ENCODE measurements at regions not wholly inside any gene's neighbourhood (a gene's known extent, or its start where the extent isn't known, plus 50 kb on each side); places are given as distances from the start of the nearest gene placed in this dataset.

DNA sequence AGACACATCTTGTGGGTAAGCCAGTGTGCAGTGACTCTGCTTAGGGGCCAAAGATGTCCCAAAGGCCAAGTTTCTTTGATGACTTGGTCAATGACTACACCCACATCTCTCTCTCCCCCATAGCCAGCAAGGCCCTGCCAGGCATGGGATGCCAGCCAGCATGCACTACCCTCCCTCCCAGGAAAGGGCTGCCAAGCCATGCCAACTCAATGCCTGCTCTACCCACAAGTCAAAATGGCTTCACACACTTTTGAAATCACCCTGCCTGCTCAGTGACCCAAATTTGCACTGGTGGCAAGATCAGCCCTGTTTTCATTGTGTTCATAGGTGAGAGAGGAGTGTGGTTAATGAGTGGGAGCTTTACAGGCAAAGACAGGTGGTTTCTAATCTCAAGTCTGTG is 112.5 kb downstream of the MATN1 start:
- no peak for DNase-seq (ENCODE audit: low read depth in 4 of 4, low spot score in 1 of 4)

DNA sequence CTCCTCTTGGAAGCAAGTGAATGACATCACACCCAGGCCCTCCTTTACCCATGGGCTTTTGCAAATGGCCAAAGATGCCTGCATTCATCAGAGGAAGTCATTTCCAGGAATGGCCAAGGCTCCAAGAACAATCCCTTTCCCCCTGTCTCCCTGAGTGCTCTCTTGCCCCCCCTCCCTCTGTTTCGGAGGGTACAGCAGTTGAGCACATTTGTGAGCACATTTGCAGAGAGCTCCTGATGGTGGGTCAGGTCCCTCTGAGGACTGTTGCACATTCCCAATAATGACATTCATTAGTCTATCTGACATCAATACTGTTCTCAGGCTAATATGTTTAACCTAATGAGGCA is 113.4 kb downstream of the MATN1 start:
- DNase-seq (ENCODE audit: low read depth in 4 of 4, low spot score in 1 of 4), result no peak

DNA sequence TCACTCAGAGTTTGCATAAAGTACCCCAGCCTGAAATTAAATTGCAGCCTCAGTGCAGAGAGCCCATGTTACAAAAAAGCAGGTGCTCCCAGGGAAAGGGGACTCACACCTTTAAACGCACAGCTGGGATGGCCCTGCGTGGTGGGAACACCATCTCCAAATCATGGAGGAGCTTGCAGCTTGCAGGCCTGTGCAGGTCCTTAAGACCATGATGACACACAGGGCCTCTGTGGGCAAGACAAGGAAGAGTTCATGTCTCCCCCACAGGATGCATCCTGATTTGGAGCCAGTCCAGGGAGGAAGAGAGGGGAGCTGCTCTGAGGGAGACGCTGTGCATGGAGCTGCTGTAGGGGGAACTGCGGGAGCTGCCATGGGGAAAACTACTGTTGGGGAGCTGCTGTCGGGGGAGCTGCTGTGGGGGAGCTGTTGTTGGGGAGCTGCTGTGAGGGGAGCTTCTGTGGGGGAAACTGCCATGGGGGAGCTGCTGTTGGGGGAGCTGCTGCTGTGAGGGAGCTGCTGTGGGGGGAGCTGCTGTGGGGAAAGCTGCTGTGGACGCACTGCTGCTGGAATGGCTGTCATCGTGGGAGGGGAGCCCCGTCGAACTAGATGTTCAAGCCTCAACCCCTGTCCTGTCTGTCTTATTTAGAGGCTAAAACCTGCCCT is 113.9 kb downstream of the MATN1 start:
- DNase-seq (ENCODE audit: low read depth in 4 of 4, low spot score in 1 of 4), result no peak

DNA sequence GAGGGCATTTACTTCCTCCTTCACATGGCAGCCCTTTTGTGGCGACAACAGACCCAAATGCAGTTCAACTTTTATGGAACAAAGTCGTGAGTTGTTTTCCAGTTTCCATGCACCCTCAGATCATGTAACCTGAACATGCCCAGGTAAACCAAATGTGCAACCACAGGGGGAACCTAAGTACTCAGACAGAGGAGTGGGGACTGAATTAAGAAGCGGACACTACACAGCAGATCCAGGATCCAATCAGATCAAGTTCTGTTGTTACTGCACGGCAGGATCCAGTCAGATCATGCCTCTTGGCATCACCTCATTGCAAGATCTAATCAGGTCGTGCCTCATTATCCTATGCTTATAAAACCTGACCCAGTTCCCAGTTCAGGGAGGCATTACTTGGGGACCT is 115.7 kb downstream of the MATN1 start:
- DNase-seq (ENCODE audit: low read depth in 4 of 4, low spot score in 1 of 4), result no peak

DNA sequence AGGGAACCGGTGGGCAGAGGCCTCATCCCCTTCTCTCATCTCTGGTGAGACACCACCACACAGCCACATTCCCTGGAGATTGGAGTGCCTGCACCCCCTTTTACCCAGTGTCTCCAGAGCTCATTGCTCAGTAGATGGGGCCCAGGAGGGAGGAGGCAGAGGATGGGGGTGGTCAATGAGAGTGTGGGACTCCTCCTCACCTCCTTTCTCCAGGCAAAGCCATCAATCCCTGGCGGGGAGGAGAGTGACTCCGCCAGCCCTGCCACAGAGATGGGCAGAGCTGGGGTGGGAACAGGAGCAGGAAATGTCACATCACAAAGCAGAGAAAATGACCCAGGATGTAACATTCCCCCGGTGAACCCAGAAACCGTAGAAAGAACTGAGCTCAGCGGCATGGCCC is 117.2 kb downstream of the MATN1 start:
- no peak for DNase-seq (ENCODE audit: low read depth in 4 of 4, low spot score in 1 of 4)

DNA sequence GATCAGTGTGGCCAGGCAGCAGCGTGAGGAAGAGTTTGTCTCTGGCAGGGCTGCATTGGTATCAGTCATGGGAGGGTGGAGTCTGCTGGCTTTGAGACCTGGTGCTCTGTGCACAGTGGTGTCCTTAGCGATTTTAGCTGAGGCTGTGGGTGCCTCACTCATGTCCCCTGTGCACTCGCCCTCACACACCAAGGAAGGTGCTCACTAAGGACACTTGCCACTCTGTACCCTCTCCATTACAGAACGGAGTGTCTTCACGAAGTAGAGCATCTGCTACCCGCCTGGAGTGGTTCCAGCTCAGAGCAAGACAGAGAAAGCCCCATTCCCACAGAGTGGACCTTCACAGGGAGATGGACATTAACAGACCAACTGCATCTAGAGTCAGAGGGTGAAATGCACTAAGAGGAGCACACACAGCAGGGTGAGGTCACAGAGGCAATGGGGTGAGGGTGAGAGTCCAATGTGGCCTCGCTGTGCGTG is 117.9 kb downstream of the MATN1 start:
- DNase-seq (ENCODE audit: low read depth in 4 of 4, low spot score in 1 of 4), result no peak

DNA sequence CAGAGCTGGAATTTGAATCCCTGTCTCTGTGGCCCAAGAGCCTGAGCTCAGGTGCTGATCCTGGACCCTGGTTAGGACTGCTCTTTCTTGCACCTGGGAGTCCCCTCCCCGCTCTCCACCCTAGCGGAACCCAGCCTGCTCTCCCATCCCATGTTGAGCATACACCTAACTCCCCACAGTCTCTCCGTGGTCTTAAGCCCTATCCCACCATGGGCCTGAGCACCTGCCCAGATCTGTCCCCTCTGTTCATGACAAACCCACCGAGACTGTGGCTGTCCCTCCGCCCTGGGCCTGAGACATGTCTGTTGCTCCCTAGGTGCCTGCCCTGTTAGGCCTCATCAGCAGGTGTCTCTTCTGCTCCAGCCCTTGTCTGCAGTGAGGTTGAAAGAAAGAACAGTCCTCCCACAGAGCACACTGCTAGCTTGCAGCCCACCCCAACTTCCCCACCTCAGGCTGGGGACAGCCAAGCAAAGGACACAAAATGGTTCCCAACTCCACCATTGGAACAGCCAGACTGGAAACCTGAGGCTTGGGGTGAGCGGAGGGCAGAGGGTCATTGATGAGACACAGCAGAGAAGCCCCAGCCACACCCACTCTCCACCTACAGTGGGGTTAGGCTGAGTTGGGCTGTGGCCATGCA is 118.5 kb downstream of the MATN1 start:
- DNase-seq (ENCODE audit: low read depth in 4 of 4, low spot score in 1 of 4), result no peak

DNA sequence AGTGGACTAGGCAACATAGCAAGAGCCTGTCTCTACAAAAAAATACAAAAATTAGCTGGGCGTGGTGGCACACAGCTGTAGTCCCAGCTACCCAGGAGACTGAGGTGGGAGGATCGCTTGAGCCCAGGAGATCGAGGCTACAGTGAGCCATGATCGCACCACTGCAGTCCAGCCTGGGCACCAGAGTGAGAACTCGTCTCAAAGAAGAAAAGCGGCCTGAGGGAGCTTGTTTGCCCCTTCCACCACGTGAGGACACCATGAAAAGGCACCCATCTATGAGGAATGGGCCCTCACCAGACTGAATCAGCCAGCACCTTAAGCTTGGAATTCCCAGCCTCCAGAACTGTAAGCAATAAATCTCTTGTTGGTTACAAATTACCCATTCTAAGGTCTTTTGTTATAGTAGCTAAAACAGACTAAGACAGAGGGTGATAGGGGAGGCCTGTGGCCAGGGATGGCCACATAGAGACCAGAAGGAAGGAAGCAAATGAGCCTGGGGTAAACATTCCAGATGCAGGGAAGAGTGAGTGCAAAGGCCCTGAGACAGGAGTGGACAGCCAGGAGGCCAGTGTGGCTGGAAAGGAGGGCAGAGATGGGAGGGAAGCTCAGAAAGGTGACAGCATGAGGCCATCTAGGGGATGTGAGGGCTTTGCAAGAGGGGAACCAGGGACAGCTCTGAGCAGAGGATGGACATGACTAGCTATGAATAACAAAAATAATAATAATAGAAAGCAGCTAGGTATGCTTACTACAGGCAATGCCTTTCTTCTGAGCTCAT is 120.1 kb downstream of the MATN1 start:
- no peak for DNase-seq (ENCODE audit: low read depth in 4 of 4, low spot score in 1 of 4)

DNA sequence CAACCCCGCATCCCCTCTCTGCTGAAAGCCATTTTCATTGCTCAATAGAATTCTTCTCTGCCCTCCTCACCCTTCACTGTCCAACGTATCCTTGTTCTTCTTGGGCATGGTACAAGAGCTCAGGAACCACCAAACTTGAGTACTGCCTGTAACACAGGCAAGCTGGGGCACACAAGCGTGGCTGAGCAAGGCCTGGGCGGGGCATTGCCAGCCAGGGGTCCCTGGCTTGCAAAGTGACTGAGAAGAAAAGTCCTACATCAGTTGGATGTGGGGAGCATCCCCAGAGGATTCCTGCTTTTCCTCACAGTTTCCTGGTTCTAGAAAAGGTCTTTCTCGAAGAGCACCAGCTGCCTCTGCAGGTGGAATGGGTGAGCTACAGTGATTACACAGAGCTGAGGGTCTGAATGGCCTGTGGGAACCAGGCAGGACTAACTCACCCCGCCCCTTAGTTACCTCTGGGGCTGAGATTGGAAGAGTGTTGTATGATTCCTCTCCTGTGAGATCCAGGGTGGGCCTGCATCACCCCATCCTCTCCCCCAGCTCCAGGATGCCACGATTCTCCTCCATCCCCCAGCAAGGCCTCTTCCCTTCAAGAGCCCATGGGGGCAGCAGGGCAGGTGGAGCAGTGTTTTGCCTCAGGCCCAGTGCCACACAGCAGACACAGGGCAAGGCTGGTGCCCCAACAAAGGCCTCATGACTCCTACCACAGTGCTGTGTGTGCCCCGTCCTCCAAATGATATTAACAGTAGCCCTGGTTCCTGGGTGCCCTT is 121.9 kb downstream of the MATN1 start:
- no peak for DNase-seq (ENCODE audit: low read depth in 4 of 4, low spot score in 1 of 4)

DNA sequence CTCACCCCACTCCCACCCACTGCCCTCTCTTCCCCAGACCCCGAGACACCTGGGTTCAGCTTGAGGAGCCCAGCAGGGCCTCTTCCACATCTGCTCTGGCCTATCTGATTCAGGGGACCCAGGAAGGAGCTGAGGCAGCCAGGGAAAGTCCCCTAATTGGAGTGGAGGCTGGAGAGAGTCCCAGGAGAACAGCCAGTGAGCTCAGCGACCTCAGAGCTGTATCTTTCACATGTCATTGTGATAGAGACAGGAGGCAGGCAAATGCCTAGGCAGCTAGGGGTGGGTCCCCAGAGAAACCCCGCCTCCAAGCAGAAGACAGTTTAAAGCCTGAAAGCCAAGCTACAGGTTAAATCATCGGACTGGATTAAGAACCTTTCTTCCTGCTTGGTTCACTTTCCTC is 122.7 kb downstream of the MATN1 start:
- no peak for DNase-seq (ENCODE audit: low read depth in 4 of 4, low spot score in 1 of 4)

DNA sequence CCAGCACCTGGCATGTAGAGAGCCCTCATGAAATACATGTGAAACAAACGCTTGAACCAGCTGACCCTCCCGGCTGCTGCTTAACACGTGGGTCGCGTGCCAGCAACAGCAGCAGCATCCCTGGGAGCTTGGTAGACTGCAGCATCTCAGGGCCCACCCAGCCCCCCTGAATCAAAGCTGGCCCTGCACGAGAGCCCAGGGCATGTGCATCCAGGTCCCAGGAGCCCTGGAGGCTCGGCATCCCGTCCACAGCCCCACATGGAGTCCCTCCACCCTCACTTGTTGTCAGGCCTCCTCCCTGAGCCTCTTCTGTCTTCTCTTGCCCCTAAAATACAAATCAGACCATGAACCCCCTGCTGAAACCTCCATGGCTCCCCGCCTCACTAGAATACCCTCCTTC is 123.1 kb downstream of the MATN1 start:
- DNase-seq (ENCODE audit: low read depth in 4 of 4, low spot score in 1 of 4), result no peak

DNA sequence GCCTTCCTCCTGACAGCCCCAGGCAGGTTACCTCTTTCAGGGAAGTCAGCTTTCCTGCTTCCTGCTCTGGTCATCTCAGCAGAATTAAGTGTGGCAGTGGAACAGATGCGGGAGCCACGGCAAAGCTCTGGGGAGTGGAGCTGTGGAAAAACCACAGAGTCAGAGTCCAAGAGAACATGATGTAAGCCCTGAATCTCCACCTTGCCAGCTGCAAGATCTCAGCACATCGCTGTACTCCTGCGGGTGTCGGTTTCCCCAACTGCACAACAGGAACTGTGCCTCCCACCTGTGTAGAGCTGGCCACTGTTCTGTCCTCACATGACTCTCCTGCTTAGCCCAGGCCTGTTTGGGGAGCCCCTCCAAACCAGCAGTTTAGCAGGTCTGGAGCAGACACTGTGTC is 123.7 kb downstream of the MATN1 start:
- DNase-seq (ENCODE audit: low read depth in 4 of 4, low spot score in 1 of 4), result no peak

DNA sequence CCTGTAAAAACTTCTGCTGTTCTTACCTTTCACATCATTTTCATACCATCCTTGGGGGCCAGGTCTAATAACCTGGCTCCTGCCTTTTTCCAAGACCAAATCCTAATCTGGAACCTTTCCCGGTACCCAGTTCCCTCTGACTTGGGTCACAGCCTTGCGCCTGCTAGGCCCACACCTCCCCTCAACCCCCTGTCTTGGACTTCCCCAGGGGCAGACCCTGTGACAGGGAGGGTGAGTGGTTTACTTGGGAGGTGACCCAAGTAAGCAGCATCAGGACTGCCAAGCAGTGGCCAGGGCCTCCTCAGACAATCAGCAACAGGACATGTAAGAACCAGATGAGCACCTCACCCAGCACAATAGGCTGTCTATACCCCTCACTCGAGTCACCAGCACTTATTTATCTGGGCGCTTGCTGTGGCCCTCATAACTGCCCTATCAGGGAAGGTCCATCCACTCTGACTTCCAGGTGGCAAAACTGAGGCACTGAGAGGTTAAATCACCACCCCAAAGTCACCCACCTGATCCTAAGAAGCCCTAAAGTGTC is 124.7 kb downstream of the MATN1 start:
- DNase-seq (ENCODE audit: low read depth in 4 of 4, low spot score in 1 of 4), result no peak

DNA sequence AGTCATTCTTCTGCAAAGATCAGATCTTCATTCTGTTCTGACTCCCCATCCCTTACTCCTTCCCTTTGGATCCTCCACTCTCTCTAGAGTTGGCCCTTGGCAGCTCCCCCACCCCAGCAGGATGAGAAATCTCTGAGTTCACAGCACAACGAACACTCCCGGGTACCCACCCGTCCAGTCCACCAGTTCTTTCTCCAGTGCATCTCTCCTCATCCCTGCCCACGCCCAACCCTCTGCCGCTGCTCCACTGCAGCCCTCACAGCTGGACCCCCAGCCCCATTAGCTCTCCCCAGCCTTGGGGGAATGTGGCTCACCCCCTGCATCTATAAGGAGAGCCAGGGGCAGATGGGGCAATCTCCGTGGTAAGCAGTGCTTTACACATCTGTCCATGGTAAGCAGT is 125.7 kb downstream of the MATN1 start:
- DNase-seq (ENCODE audit: low read depth in 4 of 4, low spot score in 1 of 4), result no peak

DNA sequence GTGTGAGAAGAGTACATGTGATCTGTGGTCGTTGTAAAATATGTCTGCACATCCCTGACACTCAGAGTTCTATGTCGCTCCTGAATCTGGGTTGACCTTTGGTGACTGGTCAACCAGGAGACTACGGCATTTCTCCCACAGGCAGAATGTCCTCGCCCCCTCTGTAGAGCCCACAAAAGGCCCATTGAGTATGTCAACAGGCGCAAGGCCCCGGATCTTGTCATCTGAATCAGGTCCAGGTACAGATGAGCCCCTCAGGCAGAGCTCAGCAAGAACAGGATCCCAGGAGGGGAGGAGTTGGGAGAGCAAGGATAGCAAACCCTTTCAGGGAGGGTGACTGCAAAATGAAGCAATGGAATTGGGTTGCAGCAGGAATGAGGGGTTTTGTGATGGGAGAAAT is 126.5 kb downstream of the MATN1 start:
- no peak for DNase-seq (ENCODE audit: low read depth in 4 of 4, low spot score in 1 of 4)

DNA sequence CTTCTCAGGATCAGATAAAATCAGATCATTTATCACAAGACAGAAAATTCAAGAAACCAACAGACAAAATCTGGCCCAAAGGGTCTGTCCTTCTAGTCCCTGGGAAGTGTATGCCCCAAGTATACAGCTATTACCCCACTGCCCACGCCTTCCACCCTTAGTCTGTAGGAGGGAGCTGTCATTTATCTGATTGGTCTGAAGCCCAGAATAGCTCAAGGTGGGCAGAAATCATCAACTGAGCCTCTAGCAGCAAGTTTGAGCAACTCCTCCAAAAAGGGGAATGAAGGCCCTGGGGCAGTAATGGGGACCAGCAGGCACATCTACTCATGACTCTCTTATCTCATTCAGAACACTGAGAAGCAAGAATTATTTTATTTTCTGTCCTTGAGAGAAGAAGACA is 126.9 kb downstream of the MATN1 start:
- no peak for DNase-seq (ENCODE audit: low read depth in 4 of 4, low spot score in 1 of 4)

DNA sequence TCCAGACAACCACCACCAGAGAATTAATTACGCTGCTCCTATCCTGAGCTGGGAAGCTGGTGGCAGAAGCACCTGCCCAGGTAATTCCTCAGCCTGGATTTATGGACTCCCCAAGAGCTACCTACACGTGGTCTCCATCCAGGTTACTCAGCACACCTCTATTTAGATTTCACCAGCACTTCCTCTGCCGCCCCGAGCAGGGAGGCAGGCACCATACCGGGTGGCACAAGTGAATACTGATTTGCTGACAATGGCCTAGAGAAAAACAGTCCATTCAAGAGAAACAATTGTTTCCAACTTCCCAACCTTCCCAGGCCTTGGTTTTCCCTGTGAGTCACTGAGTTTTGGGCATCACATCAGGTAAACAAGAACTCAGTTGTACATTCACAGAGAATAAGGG is 134.3 kb downstream of the MATN1 start:
- DNase-seq (ENCODE audit: low read depth in 4 of 4, low spot score in 1 of 4), result no peak

DNA sequence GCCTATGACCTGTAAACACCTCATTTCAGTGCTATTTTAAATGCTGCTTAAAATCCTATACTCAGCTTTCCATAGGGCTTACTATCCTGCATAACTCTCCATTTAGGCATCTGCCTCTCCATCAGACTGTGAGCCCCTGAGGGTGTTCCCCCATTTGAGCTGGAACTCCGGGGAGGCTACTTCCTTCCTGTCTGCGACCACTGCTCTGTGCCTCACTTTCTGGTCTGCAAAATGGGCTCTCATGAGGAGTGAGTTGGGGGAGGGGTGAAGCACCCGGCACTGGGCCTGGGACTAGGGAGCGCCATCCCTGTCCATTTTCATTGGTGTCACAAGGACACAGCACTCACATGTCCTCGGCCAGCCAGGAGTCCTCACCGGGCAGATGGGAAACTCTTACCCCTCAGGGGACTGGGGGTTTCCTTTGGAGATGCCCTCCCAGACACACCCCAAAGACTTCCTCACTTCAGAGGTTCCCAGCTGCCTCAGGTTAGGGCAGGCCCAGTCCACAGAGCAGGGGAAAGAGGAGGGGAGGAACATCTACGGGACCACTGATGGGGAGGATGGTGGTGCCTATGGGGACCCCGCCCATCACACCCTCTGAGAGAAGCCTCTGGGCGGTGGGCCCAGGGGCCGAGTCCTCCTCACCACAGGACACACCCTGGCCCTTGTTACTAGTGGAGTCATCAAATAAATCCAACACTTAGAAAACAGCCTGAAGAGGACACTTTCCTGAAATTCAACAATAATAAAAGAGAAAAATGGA is 134.9 kb downstream of the MATN1 start:
- no peak for DNase-seq (ENCODE audit: low read depth in 4 of 4, low spot score in 1 of 4)

DNA sequence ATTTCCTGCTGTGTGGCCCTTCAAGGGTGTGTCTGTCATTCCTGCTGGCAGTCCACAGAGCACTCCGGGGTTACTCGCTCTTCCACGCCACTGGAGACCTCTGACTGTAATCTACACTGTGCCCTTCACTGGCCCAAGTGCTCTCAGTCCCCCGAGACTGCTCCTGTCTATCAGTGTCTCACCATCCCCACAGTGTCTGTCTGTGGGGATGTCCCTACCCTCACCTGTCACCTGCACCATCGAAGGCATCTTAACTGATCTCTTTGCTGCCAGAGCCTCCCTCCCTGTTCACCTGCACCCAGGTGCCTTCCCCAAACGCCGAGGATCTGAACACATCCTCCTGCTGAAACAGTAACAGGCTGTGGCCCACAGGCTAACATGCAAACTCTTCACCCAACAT is 136.7 kb downstream of the MATN1 start:
- no peak for DNase-seq (ENCODE audit: low read depth in 4 of 4, low spot score in 1 of 4)

DNA sequence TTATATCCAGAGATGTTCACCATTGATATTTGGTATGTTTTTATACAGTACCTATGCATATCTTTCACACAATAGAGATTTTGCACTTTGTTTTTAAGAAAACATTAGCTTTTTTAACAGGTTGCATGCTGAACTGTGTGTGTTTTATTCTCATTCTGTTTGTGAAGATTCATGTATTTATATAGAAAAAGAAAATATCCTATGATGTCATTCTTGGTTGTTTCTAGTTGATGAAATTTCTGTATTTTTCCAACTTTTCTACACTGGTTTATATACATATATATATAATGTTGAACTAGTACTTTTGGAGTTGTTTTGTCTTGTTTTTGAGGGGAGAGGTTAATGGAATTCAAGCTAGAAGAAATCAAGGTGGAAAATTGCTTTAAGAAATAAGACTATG is 143.8 kb downstream of the MATN1 start:
- DNase-seq (ENCODE audit: low read depth in 4 of 4, low spot score in 1 of 4), result no peak

DNA sequence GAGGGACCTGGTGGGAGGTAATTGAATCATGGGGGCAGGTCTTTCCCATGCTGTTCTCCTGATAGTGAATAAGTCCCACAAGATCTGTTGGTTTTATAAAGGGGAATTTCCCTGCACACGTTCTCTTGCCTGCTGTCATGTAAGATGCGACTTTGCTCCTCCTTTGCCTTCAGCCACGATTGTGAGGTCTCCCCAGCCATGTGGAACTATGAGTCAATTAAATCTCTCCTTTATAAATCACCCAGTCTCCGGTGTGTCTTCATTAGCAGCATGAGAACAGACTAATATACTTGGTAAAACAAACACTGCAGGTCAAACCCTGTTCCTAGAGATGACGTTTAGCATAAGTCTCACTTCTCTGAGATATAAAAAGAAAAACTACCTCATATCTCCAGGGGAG is 148.3 kb downstream of the MATN1 start:
- no peak for DNase-seq (ENCODE audit: low read depth in 4 of 4, low spot score in 1 of 4)

Data from stimulated activated CD4-positive, alpha-beta T cell treated with anti-CD3 and anti-CD28 coated beads, Interleukin-1b, Interleukin-23, amount 100 ng/mL, for 24 hours (primary cell).